Fibroblast of mammary gland (primary cell): ENCODE measurements at regions not wholly inside any gene's neighbourhood (a gene's known extent, or its start where the extent isn't known, plus 50 kb on each side); places are given as distances from the start of the nearest gene placed in this dataset.

Experiments
- DNase-seq: peaks from one replicate; pipeline ENCODE4 v3.0.0-alpha.2; 2010; ENCODE audit warnings: low read depth
- H3K4me3 ChIP-seq: 2 replicates; pipeline ENCODE4 v1.5.1; 2011; ENCODE audit warnings: low read depth, mild to moderate bottlenecking, low read length, moderate library complexity; ENCODE audit not compliant: control insufficient read depth
- TF ChIP-seq, protein P1 (sequence below): conservative IDR thresholded peaks from 2 replicates; pipeline ENCODE4 v1.5.1; 2011; ENCODE audit warnings: low read depth, low read length, inconsistent platforms; ENCODE audit not compliant: control insufficient read depth, insufficient read depth

DNA sequence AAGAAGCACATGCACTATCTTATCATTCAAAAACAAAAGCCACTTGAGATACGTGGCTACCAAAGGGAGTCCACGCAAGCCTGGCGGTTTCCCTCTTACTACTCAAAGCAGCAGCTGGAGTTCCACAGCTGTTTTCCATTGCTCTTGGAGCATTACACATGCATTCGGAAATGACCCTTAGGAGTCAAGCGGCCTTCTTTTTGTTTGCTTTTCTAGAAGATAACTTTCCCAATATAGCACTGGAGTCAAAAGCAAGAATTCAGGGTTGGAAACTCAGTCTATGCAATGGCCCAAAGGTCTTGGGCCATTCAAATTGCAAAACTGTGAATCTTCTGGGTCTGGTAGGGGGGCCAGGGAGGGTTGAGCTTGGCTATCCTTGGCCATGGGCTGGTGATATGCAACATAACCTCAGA is 97.8 kb upstream of the MAF start:
- no peak overlapping the region for H3K4me3 ChIP-seq
- DNase-seq = peak; percentile 61
- TF ChIP-seq, protein P1, sequence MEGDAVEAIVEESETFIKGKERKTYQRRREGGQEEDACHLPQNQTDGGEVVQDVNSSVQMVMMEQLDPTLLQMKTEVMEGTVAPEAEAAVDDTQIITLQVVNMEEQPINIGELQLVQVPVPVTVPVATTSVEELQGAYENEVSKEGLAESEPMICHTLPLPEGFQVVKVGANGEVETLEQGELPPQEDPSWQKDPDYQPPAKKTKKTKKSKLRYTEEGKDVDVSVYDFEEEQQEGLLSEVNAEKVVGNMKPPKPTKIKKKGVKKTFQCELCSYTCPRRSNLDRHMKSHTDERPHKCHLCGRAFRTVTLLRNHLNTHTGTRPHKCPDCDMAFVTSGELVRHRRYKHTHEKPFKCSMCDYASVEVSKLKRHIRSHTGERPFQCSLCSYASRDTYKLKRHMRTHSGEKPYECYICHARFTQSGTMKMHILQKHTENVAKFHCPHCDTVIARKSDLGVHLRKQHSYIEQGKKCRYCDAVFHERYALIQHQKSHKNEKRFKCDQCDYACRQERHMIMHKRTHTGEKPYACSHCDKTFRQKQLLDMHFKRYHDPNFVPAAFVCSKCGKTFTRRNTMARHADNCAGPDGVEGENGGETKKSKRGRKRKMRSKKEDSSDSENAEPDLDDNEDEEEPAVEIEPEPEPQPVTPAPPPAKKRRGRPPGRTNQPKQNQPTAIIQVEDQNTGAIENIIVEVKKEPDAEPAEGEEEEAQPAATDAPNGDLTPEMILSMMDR = no peak

DNA sequence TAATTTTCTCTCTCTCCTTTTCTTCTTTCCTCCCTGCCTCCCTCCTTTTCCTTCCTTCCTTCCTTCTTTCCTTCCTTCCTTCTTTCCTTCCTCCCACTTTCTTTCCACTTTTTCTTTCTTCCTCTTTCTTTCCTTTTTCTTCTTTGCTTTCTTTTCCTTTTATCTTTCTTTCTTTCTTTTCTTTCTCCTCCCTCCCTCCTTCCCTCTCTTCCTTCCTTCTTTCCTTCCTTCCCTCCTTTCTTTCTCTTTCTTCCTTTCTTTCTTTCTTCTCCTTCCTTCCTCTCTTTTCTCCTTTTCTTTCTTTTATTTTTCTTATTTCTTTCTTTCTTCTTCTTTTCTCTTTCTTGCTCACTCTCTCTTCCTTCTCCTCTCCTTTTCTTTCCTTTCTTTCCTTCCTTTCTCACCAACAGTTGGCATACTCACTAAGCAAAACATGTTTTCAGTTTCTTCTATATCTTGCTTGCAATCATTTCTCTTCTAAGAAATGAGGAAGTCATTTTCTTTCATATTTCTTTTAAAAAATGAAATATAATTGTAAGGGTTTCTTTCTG is 97.1 kb upstream of the MAF start:
- H3K4me3 ChIP-seq = no peak overlapping the region
- no peak for DNase-seq
- TF ChIP-seq, protein P1 = no peak

DNA sequence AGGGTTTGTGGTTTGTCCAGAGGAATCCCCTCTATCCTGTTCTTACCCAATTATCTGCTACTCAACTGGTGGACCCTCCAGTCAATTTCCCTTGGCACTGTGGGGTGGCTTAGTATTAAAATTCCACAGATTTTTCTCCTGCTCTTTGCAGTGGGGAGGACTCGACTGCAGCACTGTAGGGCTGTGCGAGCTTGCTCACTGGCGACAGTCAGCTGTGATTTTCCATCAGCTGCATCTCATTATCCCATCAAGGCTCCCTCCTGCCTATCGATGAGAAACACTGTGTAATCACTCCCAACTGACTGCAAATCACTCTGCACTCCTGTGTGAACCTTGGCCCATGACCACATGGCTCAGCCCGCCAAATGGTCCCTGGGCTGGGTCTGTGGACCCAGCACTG is 90.5 kb upstream of the MAF start:
- TF ChIP-seq, protein P1 = no peak
- no peak overlapping the region for H3K4me3 ChIP-seq
- DNase-seq = peak; percentile 12

DNA sequence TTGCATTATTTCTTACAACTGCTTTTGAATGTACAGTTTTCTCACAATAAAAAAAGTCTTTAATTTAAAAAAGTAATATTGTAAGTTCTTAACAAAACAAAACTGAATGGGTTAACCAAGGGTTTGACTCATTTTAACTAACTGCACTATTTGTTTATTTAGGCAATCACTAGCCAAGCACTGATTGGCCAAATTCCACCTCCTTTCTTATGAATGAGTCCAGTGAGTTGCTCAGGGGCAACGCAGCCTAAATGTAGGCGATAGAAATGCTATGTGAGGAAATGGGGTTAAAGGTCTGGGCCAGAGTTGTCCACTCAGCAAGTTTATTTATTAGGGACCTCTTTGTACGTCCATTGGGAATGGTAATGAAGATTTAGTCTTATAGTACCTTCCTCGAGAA is 89.6 kb upstream of the MAF start:
- TF ChIP-seq, protein P1 = no peak
- peak; percentile 42 for DNase-seq
- H3K4me3 ChIP-seq = no peak overlapping the region

DNA sequence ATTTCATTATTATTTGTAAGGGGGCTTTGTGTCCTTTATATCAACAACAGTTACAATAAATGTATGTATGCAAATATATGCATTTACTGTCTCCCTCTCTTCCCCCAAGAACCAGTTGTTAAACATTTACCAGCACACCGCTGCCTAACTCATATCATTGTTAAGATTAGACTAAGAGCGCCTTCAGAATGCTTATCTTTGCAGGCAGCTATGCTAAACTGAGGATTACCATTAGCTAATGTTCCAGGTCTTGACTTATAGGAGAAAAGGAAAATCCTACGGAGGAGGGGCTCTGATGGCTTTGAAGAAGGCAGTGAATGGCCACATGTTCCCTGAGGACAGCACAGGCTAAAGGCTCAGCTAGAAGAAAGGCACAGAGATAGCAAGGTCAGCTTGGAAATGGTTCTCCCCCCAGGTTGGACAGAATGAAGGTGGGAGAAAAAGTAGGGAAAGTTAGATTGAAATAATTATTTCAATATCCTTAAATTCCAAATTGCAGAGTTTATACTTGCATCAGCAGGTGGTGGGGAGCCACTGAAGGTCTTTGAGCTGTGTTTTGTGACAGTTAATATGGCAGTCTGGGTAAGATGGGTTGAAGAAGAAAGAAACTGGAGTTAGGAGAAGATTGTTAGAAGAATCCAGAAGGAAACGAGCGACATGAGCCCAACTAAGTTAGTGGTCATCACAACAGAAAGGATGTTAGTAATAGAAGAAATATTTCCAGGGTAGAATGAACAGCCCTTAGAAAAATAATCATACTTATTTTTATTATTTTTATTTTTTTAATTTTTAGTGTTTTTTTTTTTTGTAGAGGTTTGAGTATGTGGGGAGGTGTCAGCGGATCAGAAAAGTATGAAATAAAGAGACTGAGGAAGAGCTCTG is 87.0 kb upstream of the MAF start:
- no peak overlapping the region for H3K4me3 ChIP-seq
- TF ChIP-seq, protein P1 = no peak
- no peak for DNase-seq

DNA sequence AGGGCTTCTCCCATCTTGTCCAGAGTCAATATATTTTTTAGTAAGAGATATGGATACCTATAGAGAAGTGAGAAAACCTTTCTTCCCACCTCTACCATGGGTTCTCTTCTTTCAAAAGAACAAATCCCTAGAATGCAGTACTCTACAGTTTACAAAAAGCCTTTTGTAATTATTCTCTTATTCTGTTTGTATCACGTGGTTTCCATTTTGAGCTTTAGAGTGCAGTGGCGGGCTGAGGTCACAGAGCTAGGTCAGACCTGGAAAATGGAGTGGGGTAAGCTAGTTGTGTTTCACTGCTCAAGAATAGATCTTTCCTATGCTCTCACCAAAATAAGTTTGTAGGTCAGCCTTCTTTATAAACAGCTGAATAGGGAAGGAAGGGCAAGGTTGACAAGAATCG is 85.3 kb upstream of the MAF start:
- TF ChIP-seq, protein P1 = no peak
- H3K4me3 ChIP-seq = no peak overlapping the region
- DNase-seq = no peak
